Esophagus muscularis mucosa (tissue), 4 donors: ENCODE measurements at regions not wholly inside any gene's neighbourhood (a gene's known extent, or its start where the extent isn't known, plus 50 kb on each side); places are given as distances from the start of the nearest gene placed in this dataset.

Experiments used
- CTCF ChIP-seq, 3 experiments: fragments of 200-600 bp in 2 of 3; fragments of 450-650 bp in 1 of 3; sonication (generic) in 2 of 3; IDR thresholded peaks; one replicate each; pipeline ENCODE4 v1.5.1; 2017 to 2019; ENCODE audit warnings: antibody characterized with exemption in 3 of 3, mild to moderate bottlenecking in 2 of 3, moderate library complexity in 1 of 3
- EP300 ChIP-seq: sonication (generic); formaldehyde crosslinking; IDR thresholded peaks from one replicate; pipeline ENCODE4 v1.6.1; 2017; ENCODE audit warnings: antibody characterized with exemption
- POLR2A ChIP-seq: fragments of 450-650 bp; IDR thresholded peaks from one replicate; pipeline ENCODE4 v1.6.1; 2017; ENCODE audit warnings: antibody characterized with exemption, moderate library complexity, mild to moderate bottlenecking, low read depth
- POLR2AphosphoS5 ChIP-seq, 2 donors: sonication (generic); formaldehyde crosslinking; IDR thresholded peaks; one replicate each; pipeline ENCODE4 v1.6.1; 2017; ENCODE audit warnings: antibody characterized with exemption in 2 of 2

GRCh38 chr22:48539261-48539660 is 1288.4 kb downstream of the BRD1 start:
- TF ChIP-seq CTCF (IDR thresholded peaks at IDR 0.05) (no peak), POLR2A (no peak), EP300 (no peak), POLR2AphosphoS5 (IDR thresholded peaks at IDR 0.05) (no peak)
